ENCODE measurements at regions not wholly inside any gene's neighbourhood (a gene's known extent, or its start where the extent isn't known, plus 50 kb on each side); places are given as distances from the start of the nearest gene placed in this dataset.

DNA sequence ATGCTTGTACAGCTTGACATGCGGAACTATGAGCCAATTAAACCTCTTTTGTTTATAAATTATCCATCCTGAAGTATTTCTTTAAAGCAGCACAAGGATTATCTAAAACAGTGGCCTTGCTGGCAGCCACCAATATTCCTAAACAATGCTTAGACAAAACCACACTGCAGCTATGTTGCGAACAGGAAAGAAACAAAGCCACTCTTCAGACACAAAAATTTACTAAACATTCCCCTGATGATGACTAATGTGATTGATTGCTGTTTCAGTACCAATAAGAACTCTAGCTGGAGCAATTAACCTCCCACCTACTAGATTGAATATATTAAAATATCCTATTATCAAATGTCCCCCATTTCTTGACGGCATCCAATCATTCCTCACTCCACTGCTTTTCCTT is 325.8 kb upstream of the REG3G start:
- no peak for TF ChIP-seq JUND (IDR thresholded peaks at IDR 0.05; ENCODE audit: low read depth)
- DNase-seq (ENCODE audit: low read depth in 1 of 2, low spot score in 1 of 2): no peak
- in situ Hi-C loops (cut with HindIII; ENCODE audit: low pct_unique_long_range_greater_than_20kb, low sequenced_read_pairs): no loop called here

GRCh38 chr2:78701546-78701945 is 324.0 kb upstream of the REG3G start:
- in situ Hi-C loops (cut with HindIII; ENCODE audit: low pct_unique_long_range_greater_than_20kb, low sequenced_read_pairs): no loop called here
- TF ChIP-seq JUND (IDR thresholded peaks at IDR 0.05; ENCODE audit: low read depth): no peak
- no peak for DNase-seq (ENCODE audit: low read depth in 1 of 2, low spot score in 1 of 2)

- DNase-seq (ENCODE audit: low read depth in 1 of 2, low spot score in 1 of 2): no peak
Measured at GRCh38 chr2:78707776-78708386, 317.6 kb upstream of the REG3G start.

GRCh38 chr2:78710632-78711375 is 314.7 kb upstream of the REG3G start:
- no peak for TF ChIP-seq JUND (IDR thresholded peaks at IDR 0.05; ENCODE audit: low read depth)
- no peak for DNase-seq (ENCODE audit: low read depth in 1 of 2, low spot score in 1 of 2)
- in situ Hi-C loops (cut with HindIII; ENCODE audit: low pct_unique_long_range_greater_than_20kb, low sequenced_read_pairs): no loop called here

More at GRCh38 chr2:78707776-78708386, 317.6 kb upstream of the REG3G start:
- TF ChIP-seq JUND (IDR thresholded peaks at IDR 0.05; ENCODE audit: low read depth): no peak
- in situ Hi-C loops (cut with HindIII; ENCODE audit: low pct_unique_long_range_greater_than_20kb, low sequenced_read_pairs): no loop called here

GRCh38 chr2:78715293-78715692 is 310.2 kb upstream of the REG3G start:
- in situ Hi-C loops (cut with HindIII; ENCODE audit: low pct_unique_long_range_greater_than_20kb, low sequenced_read_pairs): no loop called here
- DNase-seq (ENCODE audit: low read depth in 1 of 2, low spot score in 1 of 2): no peak
- TF ChIP-seq JUND (IDR thresholded peaks at IDR 0.05; ENCODE audit: low read depth): no peak

DNA sequence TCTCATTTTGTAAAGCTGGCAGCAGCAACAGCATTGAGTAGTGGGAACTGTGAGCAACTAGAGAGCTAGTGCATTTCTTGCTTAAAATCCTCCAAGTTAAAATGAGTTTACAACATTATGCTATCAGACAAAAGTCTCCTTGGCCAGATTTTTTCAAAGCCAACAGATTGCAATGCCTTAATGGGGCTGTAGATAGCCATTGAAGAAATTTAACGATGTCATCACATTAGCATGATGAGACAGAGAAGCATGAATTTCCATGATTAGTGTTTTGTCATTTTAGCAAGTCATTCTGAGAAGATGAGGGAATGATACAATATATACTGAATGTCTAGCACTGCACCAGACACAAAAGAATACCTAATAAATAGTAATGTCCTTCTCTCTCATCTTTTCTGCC is 307.5 kb upstream of the REG3G start:
- DNase-seq (ENCODE audit: low read depth in 1 of 2, low spot score in 1 of 2): no peak
- no peak for TF ChIP-seq JUND (IDR thresholded peaks at IDR 0.05; ENCODE audit: low read depth)
- in situ Hi-C loops (cut with HindIII; ENCODE audit: low pct_unique_long_range_greater_than_20kb, low sequenced_read_pairs): no loop called here

DNA sequence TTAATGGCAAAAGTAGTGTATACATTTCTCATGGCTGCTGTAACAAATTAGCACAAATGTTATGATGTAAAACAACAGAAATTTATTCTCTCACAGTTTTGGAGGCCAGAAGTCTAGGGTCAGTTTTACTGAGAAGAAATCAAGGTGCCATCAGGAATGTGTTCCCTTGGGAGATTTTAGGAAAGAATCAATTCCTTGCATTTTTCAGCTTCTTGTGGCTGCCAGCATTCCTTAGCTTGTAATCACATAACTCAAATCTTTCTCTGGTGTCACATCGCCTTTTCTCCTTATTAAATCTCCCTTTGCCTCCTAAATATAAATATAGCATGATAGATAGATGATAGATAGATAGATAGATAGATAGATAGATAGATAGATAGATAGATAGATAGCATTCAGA is 307.0 kb upstream of the REG3G start:
- DNase-seq (ENCODE audit: low read depth in 1 of 2, low spot score in 1 of 2): no peak
- TF ChIP-seq JUND (IDR thresholded peaks at IDR 0.05; ENCODE audit: low read depth): no peak
- in situ Hi-C loops (cut with HindIII; ENCODE audit: low pct_unique_long_range_greater_than_20kb, low sequenced_read_pairs): no loop called here

- in situ Hi-C loops (cut with HindIII; ENCODE audit: low pct_unique_long_range_greater_than_20kb, low sequenced_read_pairs): no loop called here
- no peak for DNase-seq (ENCODE audit: low read depth in 1 of 2, low spot score in 1 of 2)
- TF ChIP-seq JUND (IDR thresholded peaks at IDR 0.05; ENCODE audit: low read depth): no peak
Measured at GRCh38 chr2:78721355-78722033, 304.0 kb upstream of the REG3G start.

DNA sequence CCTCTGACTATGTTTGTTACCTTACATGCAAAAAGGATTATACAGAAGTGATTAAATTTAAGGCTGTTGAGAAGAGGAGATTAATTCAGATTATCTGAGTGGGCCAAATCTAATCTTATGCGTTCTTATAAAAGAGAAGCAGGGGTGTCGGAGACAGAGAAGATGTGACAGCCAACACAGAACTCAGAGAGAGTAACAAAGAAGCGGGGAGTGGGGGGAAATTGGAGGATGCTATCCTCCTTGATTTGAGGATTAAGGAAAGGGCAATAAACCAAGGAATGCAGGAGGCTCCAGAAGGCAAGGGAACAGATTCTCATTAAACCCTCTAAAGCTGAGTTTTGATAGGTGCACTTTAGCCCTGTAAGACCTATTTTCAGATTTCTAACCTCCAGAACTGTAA is 291.3 kb upstream of the REG3G start:
- no peak for DNase-seq (ENCODE audit: low read depth in 1 of 2, low spot score in 1 of 2)
- in situ Hi-C loops (cut with HindIII; ENCODE audit: low pct_unique_long_range_greater_than_20kb, low sequenced_read_pairs): no loop called here
- no peak for TF ChIP-seq JUND (IDR thresholded peaks at IDR 0.05; ENCODE audit: low read depth)

- no peak for TF ChIP-seq JUND (IDR thresholded peaks at IDR 0.05; ENCODE audit: low read depth)
- in situ Hi-C loops (cut with HindIII; ENCODE audit: low pct_unique_long_range_greater_than_20kb, low sequenced_read_pairs): no loop called here
- DNase-seq (ENCODE audit: low read depth in 1 of 2, low spot score in 1 of 2): no peak
Measured at GRCh38 chr2:78739282-78739681, 286.2 kb upstream of the REG3G start.

DNA sequence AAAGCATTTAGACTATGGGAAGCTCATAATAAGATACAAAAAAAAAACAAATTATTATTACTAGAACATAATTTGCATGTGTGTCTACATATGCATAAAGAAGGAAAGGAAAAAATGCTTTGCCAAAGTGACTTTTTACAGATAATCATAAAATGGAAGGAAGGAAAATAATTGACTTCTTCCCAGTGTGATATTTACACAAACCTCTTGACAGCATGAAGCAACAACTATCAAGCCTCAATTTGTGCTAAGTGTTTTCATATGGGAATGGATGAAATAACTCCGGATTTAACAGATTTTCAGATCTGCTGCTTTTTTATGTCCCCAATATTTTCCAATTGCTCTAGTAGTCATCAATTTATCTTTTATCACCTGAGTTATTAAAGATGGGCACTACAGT is 275.9 kb upstream of the REG3G start:
- in situ Hi-C loops (cut with HindIII; ENCODE audit: low pct_unique_long_range_greater_than_20kb, low sequenced_read_pairs): no loop called here
- DNase-seq (ENCODE audit: low read depth in 1 of 2, low spot score in 1 of 2): no peak
- no peak for TF ChIP-seq JUND (IDR thresholded peaks at IDR 0.05; ENCODE audit: low read depth)

DNA sequence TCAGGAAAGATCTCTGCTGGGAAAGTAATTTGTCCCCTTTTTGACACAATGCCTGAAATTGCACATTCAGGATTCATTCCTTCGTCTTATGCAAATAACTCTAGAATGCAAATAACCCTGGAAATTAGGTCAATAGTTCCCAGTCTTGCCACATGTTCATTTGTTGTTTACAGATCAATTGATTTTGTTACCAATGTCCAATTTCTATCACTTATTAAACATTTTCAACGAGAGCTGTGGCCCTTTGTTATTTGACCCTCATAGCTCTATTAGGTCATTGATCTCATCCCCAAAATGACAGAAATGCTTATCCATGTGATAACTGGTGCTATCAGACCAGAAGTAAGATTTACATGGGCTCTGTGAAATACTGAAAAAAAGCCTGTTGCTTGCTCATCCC is 275.3 kb upstream of the REG3G start:
- DNase-seq (ENCODE audit: low read depth in 1 of 2, low spot score in 1 of 2): no peak
- in situ Hi-C loops (cut with HindIII; ENCODE audit: low pct_unique_long_range_greater_than_20kb, low sequenced_read_pairs): no loop called here
- TF ChIP-seq JUND (IDR thresholded peaks at IDR 0.05; ENCODE audit: low read depth): no peak

GRCh38 chr2:78754930-78755329 is 270.6 kb upstream of the REG3G start:
- TF ChIP-seq JUND (IDR thresholded peaks at IDR 0.05; ENCODE audit: low read depth): no peak
- DNase-seq (ENCODE audit: low read depth in 1 of 2, low spot score in 1 of 2): no peak
- in situ Hi-C loops (cut with HindIII; ENCODE audit: low pct_unique_long_range_greater_than_20kb, low sequenced_read_pairs): no loop called here
